ENCODE measurements at regions not wholly inside any gene's neighbourhood (a gene's known extent, or its start where the extent isn't known, plus 50 kb on each side); places are given as distances from the start of the nearest gene placed in this dataset.

DNA sequence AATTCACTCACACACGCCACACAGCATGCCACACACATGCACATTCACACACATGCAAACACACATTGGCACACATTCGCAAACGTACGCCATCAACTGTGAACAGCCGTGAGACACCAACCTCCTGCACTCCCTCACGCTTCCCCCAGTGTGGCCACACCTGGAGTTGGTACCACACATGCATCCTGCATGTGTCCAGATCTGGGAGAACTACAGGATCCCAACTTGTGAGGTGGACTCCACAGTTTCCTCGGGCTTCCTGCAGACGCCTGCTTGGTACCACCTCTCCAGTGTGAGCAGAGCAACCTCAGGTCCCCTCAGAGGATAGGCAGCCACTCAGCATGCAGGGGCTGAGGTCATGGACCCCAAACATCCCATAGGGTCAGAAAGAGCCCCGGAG lies 239.0 kb downstream of the EIPR1 start:
- DNase-seq (ENCODE audit: low spot score), result no peak

DNA sequence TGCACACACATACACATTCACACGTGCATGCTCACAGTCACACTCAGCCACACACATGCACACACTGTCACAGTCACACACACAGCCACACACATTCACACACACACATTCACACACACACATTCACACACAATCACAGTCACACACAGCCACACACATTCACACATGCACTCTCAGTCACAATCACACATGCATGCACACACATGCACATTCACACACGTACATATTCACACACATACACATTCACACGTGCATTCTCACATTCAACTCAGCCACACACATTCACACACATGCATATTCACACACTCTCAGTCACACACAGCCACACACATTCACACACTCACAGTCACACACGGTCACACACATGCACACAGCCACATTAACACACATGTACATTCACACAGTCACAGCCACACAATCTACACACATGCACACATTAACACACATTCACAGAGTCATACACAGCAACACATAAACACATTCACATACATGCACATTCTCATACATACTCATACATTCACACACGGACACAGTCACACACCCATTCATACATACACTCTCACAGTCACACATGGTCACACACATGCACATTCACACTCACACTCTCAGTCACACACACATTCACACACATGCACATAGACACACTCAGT lies 239.8 kb downstream of the EIPR1 start:
- no peak for DNase-seq (ENCODE audit: low spot score)

DNA sequence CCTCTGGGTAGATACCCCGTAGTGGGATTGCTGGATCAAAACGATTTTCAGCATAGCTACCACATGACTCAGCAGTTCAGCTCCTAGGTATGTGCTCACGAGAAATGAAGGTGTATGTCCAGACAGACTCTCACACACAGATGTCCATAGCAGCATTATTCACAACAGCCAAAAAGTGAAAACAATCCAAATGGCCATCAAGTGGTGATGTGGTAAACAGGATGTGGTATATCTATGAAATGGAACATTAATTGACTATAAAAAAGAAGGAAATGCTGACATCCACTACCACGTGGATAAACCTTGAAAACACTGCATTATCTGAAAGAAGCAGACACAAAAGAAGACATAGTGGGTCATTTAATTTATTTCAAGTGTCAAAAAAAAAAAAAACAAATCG lies 241.9 kb downstream of the EIPR1 start:
- DNase-seq (ENCODE audit: low spot score), result no peak

DNA sequence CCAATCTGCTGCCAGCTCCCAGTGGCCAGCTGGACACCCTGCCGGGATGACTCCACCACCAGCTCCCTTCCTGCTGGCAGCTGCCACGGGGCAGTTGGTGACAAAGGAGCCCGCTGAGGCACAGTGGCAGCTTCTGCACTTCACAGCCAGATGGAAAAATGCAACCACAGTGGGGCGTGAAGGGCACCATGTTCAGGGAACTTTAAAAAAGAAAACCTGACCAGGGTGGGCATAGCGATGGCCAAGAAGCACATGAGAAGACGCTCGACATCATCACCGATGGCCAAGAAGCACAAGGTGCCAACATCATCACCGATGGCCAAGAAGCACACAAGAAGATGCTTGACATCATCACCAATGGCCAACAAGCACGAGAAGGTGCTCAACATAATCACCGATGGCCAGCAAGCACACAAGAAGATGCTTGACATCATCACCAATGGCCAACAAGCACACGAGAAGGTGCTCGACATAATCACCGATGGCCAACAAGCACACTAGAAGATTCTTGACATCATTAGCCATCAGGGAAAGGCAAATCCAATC lies 243.5 kb downstream of the EIPR1 start:
- no peak for DNase-seq (ENCODE audit: low spot score)

DNA sequence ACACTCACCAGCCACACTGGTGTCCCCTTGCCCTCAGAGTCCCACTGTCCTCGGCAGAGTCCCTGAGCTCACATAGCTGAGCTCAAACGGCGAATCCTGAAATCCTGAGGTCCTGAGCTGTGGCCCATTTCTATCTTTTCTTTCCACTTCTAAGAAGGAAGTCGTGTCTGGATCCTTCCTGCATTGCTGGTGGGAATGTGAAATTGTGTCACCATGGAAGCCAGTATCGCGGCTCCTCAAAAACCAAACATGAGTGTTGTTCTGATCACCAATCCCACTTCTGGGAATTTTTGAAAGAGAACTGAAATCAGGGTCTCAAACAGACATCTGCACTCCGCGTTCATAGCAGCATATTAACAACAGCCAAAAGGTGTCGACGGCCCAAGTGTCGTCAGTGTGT lies 244.7 kb downstream of the EIPR1 start:
- no peak for DNase-seq (ENCODE audit: low spot score)

DNA sequence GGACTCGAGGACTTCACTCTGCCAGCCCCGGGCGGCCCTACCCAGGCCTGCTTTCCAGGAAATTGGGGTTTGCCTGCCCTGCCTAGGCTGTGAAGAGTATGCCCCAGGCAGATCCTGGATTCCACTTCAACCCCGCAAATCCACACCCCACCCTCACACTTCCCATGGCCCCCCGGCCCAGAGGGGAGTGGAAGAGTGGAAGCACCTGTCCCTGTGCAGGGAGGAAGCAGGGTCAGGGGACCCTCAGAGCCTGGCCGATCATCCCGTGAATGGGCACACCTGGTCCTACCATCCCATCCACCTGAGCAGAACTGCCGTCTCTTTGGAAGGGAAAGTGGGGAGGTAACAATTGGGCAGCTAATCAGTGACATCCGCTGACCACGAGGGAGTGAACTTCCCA lies 245.2 kb downstream of the EIPR1 start:
- DNase-seq (ENCODE audit: low spot score), result no peak

DNA sequence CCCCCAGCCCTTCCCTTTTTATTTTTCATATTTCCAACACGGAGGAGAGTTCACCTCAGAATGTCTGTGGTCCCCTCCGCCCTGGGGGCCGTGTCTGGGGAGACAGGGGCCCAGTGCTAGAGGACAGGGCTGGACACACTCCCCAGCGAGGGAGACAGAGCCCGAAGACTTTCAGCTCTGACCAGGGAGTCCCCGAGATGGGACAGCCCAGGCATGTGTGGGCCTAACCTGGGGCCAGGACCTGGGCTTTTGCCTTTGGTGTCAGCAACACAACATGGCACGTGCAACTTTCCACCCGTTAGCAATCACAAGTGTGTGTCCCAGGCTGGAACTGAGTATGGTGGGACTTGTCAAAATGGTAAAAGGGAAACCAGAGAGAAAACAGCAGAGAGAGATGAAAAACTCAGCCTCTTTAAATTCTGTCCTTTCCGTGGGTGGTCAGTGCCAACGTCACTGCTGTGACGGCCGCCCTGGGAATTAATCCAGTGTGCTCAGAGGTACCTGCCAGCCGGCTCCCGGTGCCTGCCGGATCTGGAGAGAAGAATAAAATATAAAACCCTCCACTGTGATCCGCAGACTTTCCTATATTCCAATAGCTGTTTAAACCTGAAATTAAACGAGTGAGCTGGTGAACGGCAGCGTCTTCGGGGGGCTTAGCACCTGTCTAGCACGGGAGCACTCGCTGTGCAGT lies 245.8 kb downstream of the EIPR1 start:
- DNase-seq (ENCODE audit: low spot score), result no peak

DNA sequence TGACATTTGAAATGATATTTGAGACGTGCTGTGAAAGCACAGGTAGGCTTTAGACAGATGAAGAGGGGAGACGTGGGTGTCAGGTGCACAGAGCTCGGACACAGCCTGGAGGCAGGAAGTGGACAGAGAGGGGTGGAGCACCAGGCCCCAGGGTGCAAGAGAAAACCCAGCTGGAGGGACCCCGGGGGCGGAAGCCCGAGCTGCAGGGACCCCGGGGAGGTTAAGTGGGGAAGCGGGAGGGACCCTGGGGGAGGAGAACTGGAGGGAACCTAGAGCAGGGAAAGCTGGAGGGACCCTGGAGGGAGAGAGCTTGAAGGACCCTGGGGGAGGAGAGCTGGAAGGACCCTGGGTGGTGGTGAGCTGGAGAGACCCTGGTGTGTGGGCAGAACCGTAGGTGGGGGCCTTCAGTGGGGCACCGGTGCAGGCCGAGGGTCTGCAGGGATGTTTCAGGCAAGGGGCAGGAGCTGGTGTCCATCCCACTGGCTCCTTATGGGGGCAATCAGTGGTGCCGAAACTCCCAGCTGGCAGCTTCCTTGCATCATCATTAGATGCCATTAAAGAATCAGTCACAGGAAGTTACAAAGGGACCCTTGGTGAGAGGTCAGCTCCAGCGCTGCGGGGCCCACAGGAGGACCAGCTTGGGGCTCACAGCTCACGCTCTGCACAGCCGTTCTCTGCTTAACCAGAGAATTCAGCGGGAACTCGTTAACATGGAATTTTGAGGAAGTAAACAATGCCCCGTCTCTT lies 246.6 kb downstream of the EIPR1 start:
- no peak for DNase-seq (ENCODE audit: low spot score)

DNA sequence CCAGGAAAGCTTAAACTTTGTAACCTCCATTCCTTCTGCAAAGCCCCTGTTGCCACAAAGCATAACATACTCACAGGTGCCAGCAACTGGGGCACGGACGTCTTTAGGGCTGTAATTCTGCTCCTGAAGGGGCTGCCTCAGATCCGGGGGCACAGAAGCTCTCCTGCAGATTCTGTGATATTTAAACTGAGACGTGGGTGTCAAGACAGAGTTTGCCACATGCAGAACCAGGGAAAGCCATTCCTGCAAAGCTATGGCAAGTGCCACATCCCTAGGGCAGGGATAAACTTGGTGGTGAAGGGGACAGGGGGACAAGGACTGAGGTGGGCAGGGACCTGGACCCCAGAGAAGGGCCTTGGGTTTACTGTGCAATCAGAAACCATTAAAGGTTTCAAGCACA lies 247.2 kb downstream of the EIPR1 start:
- DNase-seq (ENCODE audit: low spot score), result no peak

DNA sequence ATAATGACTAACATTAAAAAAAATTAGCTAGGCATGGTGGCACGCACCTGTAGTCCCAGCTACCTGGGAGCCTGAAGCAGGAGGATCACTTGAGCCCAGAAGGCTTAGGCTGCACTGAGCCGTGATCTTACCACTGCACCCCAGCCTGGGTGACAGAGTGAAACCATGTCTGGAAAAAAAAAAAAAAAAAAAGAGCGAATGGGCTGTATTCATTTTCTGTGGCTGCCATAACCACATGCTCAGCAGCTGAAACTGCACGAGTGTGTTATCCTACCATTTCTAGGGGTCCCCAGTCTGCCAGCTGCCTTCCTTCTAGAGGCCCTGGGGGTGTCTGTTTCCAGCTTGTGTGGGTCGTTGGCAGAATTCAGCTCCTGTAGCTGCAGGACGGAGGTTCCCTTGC lies 247.8 kb downstream of the EIPR1 start:
- no peak for DNase-seq (ENCODE audit: low spot score)

DNA sequence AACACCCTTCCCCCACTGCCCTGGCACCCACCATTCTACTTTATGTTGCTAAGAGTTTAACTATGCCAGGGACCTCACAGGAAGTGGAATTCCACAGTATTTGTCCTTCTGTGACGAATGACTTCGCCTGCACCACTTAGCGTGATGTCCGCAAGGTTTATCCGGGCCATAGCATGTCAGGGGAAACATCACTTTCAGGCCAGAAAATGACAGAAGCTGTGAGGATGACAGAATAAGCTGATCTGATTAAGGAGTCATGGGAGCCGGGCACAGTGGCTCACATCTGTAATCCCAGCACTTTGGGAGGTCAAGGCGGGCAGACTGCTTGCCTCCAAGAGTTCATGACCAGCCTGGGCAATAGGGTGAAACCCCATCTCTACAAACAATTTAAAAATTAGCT lies 248.8 kb downstream of the EIPR1 start:
- no peak for DNase-seq (ENCODE audit: low spot score)

DNA sequence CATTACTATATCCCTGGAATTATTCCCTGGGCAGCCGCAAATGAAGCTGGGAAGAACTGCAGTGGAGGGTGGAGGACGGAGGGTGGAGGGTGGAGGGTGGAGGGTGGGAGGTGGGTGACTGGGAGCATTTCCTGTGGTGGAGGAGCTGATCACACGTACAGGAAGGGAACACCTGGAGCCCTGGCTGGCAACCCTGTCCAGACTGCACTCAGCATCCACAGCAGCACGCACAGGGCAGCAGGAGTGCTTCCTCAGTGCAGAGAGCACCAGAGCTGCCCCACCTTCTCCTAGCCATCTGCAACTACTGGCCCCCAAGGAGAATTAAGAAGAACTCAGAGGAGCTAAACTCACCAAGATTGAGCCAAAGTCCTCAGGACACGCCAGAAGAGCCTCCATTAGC lies 249.9 kb downstream of the EIPR1 start:
- no peak for DNase-seq (ENCODE audit: low spot score)

DNA sequence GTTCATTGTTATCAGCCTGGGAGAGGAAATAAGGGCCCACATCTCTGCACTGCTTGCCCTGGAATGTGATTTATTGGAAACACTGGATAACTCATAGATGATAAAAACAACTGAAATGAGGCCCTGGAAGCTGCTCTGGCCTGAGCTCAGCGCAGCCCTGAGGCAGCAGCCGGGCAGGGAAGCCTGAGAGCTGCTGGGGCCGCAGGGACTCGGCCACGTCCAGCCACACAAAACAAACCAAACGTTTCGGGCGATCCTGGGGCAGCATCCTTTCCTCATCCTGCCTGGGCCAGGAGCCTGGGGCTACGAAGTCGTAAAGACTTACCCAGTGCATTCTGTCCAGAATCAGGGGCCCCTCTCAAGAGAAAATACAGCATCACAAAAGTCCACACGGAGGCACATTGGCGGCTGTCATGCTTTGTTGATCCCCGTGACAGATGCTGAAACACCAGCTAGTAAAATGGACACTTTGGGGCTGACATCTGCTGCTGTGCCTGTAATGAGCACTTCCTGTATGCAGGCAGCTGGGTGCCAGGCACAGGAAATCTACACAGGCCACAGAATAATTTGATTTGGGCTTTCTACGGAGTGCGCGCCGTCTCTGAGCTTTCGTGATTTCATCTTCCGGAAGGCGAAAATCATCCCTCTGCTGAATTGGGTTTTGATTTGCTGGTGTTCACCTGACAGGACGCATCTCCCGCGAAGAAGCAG lies 250.6 kb downstream of the EIPR1 start:
- no peak for DNase-seq (ENCODE audit: low spot score)

DNA sequence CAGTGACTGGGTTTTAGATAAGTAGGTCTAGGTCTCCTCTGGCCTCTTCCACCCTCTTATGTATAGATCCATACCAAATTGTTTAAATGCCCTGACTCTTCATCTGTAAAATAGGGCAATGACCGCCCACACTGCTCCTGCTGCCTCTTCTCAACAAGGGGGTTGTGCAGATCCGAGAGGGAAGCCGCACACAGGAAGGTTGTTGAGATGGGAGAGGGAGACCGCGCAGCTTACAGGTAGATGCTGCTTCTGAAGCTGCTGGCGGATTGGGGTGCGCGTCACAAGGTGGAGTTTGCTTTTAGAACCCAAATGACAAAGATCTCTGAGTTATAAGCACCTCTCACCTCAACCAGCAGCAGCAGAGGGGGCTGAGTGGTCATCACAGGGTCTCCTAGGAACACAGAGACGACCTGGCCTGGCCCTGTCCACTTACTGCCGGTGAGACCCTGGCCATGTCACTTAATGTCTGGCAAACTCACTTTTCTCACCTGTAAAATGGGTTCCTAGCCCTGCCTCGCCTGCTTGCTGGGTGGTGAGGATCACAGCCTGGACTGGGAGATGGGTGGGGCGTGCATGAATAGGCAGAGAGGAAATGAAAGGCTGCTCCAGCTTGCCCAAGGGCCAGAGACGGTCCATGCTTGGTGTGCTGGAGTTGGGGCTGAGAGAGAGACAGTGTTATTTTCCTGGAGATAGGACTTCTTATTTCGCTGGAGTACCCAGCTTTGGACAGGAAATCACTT lies 251.3 kb downstream of the EIPR1 start:
- DNase-seq (ENCODE audit: low spot score), result no peak

DNA sequence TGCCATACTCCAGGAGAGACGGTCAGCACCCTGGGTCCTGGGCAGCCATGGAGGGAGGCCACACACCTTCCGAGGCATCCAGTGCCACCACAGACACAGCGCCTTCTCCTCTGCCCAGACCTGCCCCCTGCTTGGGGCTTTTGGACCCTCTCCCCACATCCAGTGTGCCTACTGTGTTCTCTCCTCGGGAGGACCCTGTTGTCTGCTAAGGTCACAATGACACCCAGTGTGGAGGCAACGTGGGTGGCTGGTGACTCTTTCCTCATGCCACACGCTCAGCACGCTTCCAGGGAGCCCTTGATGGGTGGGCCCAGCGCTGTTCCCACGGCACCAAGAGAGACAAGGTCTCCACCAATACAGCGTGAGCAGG lies 251.9 kb downstream of the EIPR1 start:
- no peak for DNase-seq (ENCODE audit: low spot score)

DNA sequence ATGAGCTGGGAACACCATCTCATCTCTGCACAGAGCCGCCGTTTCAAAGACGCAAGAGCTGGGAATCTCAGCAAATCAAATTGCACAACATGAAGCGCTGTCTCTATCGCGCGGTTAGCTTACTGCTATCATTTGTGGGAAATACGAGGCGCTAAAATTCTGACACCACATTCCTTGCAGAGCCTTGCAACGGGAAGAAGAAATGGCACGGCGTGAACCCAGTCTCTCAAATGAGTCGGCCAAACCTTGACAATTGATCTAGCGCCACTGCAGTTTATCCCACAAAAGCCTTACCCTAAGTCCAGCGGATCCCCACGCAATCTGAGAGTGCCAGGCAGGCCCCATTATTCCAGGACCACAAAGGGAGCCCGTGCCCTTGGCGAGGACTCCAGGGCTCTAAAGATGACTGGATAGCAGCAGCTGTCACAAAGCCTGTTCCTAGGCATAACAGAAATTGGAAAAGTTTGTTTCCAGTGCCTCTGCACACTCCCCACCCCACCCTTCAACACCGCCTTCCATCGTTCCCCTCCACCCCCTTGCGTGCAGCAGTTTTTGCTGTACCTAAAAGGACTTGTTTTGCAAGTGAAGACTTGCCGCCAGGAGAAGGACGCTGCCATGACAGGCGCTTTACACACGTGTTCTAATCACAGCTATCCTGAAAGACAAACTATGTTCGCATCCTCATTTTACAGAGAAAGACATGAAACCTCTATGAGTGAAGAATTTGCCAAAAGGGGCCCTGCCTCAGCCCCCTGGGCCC lies 252.4 kb downstream of the EIPR1 start:
- no peak for DNase-seq (ENCODE audit: low spot score)

DNA sequence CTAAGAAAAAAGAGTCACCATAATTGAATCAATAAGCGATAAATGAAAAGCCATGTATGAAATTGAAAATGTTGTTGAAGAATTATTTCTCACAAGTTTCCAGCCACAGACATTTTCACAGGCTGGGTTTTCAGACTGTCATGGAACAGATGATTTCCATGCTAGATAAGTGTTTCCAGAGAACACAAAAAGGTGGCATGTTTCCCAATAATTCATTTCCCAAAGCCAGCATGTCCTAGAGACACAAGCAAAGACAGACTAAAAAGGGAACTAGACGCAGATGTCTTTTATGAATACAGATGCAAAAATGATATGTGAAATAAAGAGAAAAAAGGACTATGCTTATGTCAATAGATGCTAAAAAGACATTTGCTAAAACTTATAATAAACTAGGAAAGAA lies 255.1 kb downstream of the EIPR1 start:
- no peak for DNase-seq (ENCODE audit: low spot score)

DNA sequence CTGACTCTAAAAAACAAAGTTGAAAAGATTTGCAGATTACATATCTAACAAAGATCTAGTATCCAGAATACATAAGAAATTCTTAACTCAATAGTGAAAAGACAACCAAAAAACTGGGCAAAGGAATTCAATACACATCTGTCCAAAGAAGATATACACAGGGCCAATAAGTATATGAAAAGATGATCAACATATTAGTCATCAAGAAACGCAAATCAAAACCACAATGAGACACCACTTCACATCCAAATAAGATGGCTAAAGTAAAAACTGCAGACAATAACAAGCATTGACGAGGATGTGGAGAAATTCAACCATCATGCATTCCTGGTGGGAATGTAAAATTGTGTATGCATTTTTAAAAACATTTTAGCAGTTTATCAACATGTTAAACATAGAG lies 256.0 kb downstream of the EIPR1 start:
- no peak for DNase-seq (ENCODE audit: low spot score)

DNA sequence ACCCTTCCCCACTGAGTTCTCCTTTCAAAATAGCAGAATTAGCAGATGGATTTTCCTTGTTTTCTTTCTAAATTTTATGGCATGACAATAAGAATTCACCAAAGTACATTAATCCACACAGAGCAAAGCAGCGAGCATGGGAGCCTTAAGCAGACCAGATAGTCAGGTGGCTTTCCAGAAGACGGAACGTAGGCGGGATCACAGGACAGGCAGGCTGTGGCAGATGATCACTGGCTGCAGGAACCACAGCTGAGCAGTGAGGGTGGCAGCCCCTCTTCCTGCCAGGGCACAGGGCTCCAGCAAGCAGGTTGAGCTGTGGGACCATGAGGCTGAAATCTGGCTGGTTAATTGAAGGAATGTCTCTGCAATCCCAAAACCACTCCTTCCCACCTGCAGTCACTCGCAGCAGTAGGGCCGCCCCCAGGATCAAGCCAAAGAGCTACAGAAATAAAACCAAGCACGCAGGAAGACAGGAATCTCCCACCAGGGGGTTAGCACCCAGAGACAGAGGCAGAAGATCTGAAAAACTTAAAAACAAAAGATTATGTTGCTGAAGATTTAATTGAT lies 259.9 kb downstream of the EIPR1 start:
- no peak for DNase-seq (ENCODE audit: low spot score)

DNA sequence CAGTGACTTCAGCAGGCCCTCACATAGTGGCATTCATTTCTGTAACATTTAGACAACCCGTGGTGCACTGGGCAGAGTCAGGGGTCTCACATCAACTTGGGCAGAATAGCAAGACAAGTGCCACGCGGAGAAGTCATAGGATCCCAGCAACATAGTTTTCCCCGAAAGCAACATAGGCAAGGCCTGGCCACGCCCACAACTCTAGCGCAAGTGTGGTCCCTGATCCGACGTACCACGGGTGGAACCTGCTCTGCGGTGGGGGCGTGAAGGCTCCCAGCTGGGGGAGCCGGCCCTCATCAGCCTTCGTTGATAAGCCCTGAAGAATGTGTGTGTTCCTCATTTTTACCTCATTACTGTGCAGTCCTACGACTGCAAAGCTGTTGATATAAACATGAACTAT lies 261.2 kb downstream of the EIPR1 start:
- no peak for DNase-seq (ENCODE audit: low spot score)

Data from CD4-positive, alpha-beta T cell treated with Interleukin-15 for 4 hours (primary cell).